Stimulated activated CD4-positive, alpha-beta T cell treated with anti-CD3 and anti-CD28 coated beads, Interleukin-4, amount 100 ng/mL, for 24 hours (primary cell): ENCODE measurements at regions not wholly inside any gene's neighbourhood (a gene's known extent, or its start where the extent isn't known, plus 50 kb on each side); places are given as distances from the start of the nearest gene placed in this dataset.
"Not testable (repeated sequence)": the region's sequence is repeated elsewhere in the genome, so short reads cannot be mapped to it uniquely, and the experiment has no call there.

Experiments
- DNase-seq: peaks from one replicate; pipeline ENCODE4 v3.0.0-alpha.2; 2020

GRCh38 chr2:129831018-129831417 is 148.4 kb upstream of the RAB6C start:
- no peak for DNase-seq

DNA sequence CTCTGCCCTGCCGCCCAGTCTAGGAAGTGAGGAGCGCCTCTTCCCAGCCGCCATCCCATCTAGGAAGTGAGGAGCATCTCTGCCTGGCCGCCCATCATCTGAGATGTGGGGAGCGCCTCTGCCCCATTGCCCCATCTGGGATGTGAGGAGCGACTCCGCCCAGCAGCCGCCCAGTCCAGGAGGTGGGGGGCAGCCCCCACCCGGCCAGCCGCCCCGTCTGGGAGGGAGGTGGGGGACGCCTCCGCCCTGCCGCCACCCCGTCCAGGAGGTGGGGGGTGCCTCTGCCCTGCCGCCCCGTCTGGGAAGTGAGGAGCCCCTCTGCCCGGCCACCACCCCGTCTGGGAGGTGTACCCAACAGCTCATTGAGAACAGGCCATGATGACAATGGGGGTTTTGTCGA is 146.0 kb upstream of the RAB6C start:
- DNase-seq = not testable (repeated sequence)

DNA sequence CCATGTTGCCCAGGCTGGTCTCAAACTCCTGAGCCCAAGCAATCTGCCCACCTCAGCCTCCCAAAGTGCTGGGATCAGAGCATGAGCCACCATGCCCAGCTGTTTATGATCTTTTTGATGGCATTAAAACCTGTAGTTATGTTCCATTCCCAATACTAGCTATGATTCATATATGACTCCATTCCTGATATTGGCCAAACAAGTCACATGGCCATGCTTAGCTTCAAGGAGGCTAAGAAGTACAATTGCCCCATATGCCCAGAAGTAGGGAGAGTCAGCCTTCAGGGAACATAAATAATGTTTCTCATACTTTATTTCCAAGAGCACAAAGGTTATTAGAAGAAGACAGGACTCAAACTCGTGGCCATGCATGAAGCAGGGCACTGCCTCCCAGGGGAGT is 132.4 kb upstream of the RAB6C start:
- no peak for DNase-seq

- no peak for DNase-seq
These were observed 129.8 kb upstream of the RAB6C start for GRCh38 chr2:129849559-129850160.

GRCh38 chr2:129857200-129857599 is 122.3 kb upstream of the RAB6C start:
- no peak for DNase-seq

DNA sequence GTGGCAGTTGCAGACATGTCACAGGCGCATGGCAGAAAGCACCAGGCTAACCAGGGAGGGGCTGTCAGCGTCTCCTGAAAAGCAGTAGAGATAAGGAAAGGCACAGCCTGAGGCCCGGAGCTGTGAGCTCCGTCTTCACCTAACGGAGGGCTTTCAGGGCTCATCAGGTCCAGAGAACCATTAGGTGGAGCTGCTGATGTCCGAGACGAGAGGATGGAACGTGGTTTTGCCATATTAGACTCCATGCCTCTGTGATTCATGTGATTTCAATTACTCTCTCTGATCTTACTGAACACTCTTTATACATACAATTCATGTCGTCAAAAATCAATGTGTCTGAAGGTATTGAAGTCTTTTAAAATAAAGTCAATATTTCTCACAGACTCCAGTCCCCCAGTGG is 120.3 kb upstream of the RAB6C start:
- DNase-seq = no peak

GRCh38 chr2:129860088-129860487 is 119.4 kb upstream of the RAB6C start:
- no peak for DNase-seq

- no peak for DNase-seq
These were observed 117.7 kb upstream of the RAB6C start for GRCh38 chr2:129861666-129862288.

DNA sequence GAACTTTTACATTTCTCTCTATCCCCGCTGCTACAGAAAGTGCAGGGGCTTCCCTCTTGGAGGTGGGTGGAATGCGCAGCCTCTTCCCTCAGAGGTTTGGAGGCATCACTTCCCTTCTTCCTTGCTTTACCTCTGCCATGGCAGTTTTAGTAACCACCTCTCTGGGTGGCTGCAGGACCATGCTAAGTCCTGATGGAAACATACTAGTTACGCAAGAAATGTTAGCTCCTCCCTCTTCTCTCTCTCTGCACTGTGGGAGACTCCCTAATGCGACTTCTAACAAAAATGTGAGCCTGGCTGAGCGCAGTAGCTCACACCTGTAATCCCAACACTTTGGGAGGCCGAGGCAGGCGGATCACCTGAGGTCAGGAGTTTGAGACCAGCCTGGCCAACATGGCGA is 116.8 kb upstream of the RAB6C start:
- DNase-seq = no peak

DNA sequence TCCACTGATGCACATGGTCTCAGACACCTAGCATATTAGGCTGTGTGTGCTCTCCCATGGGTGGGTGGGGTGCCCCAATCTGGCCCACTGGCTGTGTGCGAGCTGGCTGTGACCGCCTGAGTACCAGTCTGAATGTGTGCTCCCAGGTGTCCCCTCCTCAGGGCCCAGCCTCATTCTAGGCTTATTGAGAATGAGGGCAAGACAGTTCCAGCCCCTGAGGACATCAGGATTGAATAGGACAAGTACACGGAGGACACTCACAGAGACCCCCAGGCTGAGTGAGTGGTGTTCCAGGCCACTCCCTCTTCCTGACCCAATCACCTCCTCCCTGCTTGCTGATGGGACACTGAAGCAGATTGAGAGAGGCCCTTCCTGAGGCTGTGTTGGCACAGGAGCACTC is 116.1 kb upstream of the RAB6C start:
- DNase-seq = no peak

DNA sequence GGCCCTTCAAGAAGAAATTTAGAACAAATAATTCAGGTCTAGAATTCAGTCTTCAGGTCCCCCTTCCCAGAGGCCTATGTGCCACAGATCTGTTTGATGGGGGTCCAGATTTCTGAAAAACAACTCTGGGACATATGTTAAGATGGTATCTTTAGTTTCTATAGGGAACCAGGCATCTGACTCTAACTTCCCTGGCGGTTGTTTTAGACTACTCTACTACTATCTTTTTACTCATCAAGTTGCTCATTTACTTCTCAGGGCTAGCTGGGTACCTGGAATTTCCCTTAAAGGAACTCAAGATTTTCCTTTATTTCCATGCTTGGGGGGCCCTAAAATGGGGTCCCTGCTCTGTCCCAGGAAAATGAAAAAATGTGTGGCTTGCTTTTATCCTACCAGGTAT is 114.7 kb upstream of the RAB6C start:
- DNase-seq = no peak

- no peak for DNase-seq
These were observed 113.5 kb upstream of the RAB6C start for GRCh38 chr2:129865976-129866375.

- DNase-seq = no peak
These were observed 113.1 kb upstream of the RAB6C start for GRCh38 chr2:129866391-129866790.

GRCh38 chr2:129868151-129868550 is 111.3 kb upstream of the RAB6C start:
- no peak for DNase-seq

DNA sequence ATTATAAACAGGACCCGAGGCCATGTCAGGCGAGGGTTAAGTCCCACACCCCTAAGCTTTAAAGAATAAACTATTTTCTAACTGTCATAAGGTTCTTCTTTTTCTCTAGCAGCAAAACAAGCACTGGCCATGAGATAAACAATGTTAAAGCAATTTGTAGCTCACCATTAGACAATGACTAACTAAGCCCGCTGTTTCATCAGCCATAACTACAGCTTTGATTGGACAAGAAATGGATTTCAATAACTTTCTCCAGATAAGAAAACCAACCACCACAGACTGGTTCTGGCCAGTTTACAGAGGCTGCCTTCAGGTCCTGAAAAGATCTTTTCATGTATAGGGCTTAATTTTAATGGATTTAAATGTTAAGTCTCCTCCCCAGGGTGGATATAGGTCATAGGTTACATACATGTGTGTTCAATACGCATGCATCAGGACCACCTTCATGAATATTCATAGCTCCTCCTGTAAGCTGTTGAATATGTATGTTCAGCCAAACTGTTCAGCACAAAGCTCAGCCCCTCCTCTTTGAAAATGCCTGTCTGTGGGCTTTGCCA is 108.7 kb upstream of the RAB6C start:
- DNase-seq = no peak

GRCh38 chr2:129872446-129872845 is 107.0 kb upstream of the RAB6C start:
- DNase-seq = no peak

DNA sequence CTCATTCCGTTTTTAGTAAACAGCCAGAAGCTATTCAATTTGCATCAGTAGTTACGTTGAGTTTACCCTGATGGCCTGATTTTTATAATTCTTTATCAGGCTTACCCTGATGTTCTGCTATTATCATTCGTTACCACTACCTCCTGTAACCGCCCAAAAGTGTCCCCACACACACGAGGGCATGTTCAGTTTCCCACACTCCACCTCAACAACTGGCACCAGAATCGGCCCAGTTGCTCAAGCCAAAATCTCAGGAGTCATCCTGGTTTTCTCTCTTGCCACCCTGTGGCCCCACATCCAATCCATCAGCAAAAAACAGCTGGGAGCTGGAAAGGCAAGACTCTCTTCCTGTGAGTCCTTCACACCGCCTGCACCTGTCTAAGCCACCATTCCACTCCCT is 102.9 kb upstream of the RAB6C start:
- no peak for DNase-seq

- peak; percentile 86 for DNase-seq
These were observed 102.2 kb upstream of the RAB6C start for GRCh38 chr2:129877289-129877741.

DNA sequence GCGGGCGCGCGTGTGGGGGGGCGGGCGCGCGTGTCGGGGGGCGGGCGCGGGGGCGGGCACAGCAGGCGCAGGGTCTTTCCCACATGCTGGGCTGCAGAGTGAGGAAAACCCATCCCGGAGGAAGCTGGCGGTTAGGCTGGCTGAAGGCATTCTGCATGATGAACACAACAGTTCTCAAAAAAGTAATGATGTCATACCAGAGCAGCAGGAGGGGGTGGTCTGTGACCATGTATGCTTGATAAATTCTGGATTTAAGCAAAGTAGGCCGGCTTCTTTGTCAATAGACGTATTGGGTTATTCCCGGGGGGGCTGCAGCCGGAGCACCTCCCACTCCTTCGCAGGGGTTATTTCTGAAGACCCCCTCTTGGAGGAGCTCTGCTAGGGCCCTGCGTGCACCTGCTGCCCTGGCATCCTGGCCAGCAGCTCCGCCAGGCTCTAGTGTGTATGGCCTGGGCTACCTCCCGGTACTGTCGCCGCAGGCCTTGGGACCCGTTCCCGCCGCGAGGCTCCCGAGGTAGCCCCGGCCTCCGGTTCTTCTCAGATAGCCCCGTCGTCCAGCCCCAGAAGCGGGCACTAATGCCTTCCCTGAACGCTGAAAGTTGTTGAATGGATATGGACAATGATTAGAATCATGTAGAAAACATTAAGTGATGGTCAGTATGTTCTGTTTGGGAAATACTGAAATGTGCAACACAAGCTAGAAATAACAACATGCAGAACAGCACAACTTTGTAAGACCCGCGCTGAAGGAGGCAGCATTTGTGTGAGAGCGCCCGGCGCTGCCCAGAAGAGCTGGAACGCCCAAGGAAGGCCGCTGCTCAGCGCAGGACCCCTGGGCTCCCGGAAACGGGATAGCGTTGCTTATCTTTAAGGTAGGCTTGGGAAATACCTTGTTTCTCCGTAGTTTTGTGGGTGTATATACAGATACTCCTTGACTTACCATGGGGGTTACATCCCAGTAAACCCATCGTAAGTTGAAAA is 101.4 kb upstream of the RAB6C start:
- no peak for DNase-seq

DNA sequence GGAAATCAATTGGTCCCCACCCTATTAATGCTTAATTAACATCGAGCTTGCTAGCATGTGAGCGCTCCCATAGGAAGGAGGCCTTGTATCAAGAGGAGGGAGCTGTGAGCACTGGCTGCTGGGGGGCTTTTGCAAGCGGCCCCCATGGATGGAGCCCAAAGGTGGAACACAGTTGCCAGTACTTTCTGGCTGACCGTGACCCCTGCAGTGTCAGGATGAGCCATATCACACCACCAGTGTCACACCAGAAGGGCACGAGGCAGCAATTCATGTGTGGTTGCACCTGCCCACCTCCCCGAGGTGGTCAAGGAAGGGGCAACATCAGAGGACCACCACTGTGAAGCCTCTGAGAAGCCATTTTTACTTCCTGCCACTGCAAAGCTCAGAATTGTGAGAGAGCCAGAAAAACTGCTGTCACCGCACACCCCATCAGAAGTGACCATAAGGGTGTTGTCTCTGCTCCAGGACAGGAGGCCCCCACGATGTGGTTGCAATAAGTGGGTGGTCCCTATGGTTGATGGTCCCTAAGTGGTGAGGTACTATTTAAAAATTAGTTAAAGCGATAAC is 99.8 kb upstream of the RAB6C start:
- DNase-seq = no peak

DNA sequence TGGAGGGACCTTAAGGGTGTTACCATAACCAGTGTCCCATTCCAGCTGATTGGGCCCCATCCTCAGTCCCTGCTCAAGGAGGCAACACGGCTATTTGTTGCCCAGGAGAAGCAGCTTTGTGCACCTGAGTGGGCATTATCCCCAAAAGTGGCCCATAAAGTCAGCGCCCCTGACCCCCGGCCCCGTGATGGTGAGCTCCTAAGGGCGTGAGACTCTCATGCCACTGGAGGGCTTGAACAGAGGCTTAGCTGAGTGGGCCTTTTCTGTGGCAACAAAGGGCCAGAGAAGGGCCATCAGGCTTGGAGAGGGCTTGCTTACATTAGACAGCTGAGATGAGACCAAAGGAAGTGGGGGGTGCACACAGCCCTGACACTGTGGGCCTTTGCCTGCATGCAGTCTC is 99.2 kb upstream of the RAB6C start:
- DNase-seq = no peak

GRCh38 chr2:129880971-129881370 is 98.5 kb upstream of the RAB6C start:
- no peak for DNase-seq

DNA sequence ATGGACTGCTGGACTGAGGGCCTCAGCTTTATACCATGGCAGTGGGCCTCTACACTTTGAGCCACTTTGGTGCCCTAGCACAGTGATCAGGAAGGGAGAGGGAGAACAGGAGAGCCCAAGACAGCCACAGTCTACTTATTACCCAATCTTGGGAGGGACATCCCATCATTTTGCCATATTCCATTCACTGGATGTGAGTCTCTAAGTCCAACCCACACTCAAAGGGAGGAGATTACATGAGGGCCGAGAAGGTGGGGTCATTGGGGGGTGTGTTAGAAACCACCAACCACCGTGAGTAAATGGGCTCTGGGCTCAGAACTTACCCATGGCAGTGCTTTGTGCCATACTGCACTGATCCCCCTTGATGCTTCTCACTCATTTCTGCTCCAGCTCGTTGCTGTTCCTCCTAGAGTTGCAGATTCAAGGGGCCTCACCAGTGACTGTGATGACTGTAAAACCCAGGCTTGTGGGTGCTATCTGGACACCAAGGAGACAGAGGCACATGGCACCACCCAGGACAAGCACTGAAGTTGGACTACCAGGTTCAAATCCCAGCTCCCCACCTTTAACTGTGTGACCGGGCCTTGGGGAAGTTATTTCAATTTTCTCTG is 97.6 kb upstream of the RAB6C start:
- no peak for DNase-seq
